A673 (cell line): ENCODE measurements at regions not wholly inside any gene's neighbourhood (a gene's known extent, or its start where the extent isn't known, plus 50 kb on each side); places are given as distances from the start of the nearest gene placed in this dataset.

ENCODE experiments used
- BruUV-seq: library from RNA; stranded (reverse); fragments of 400-500 nt; replicated peaks from 2 replicates; lab custom pipeline; 2021; lab: Mats Ljungman, UMichigan
- CTCF ChIA-PET: fragments of 300-600 bp; sonication (Branson Sonifier 250); formaldehyde crosslinking; loops from one replicate; lab custom pipeline; 2022; ENCODE audit warnings: antibody characterized with exemption; lab: Charles Lee
- POLR2A ChIA-PET: fragments of 300-600 bp; sonication (Branson Sonifier 250); formaldehyde crosslinking; loops from one replicate; lab custom pipeline; 2022; ENCODE audit warnings: antibody characterized with exemption; ENCODE audit not compliant: low non-redundant PET; lab: Charles Lee
- DNase-seq: peaks from one replicate; pipeline ENCODE4 v3.0.0-alpha.2; 2015; ENCODE audit warnings: low spot score
- H3K27ac ChIP-seq: fragments of 200-600 bp; sonication (generic); 2 replicates; pipeline ENCODE4 v1.5.1; 2016; ENCODE audit warnings: mixed run types, low read depth, mild to moderate bottlenecking, mixed read lengths, antibody characterized with exemption, low read length; ENCODE audit not compliant: poor library complexity, severe bottlenecking
- H3K27me3 ChIP-seq: fragments of 200-600 bp; sonication (generic); replicated peaks from 2 replicates; pipeline ENCODE4 v1.6.1; 2017; ENCODE audit warnings: mixed run types, low read depth, mild to moderate bottlenecking, mixed read lengths, antibody characterized with exemption, low read length; ENCODE audit not compliant: insufficient read depth, poor library complexity
- H3K36me3 ChIP-seq: fragments of 200-600 bp; sonication (generic); 2 replicates; pipeline ENCODE4 v1.6.1; 2016; ENCODE audit warnings: mixed run types, mild to moderate bottlenecking, mixed read lengths, antibody characterized with exemption, low read length; ENCODE audit not compliant: insufficient read depth, poor library complexity, severe bottlenecking
- H3K4me1 ChIP-seq: fragments of 200-600 bp; sonication (generic); 2 replicates; pipeline ENCODE4 v1.6.1; 2017; ENCODE audit warnings: mixed run types, mild to moderate bottlenecking, mixed read lengths, antibody characterized with exemption, low read length; ENCODE audit not compliant: insufficient read depth, poor library complexity, severe bottlenecking
- H3K4me3 ChIP-seq: fragments of 200-600 bp; sonication (generic); 2 replicates; pipeline ENCODE4 v1.5.1; 2016; ENCODE audit warnings: low read depth, mixed run types, mild to moderate bottlenecking, mixed read lengths, low read length; ENCODE audit not compliant: poor library complexity, severe bottlenecking
- H3K9me3 ChIP-seq: fragments of 200-600 bp; sonication (generic); 2 replicates; pipeline ENCODE4 v1.6.1; 2016; ENCODE audit warnings: mixed run types, low read depth, mild to moderate bottlenecking, mixed read lengths, antibody characterized with exemption, low read length; ENCODE audit not compliant: poor library complexity, severe bottlenecking
- EZH2 ChIP-seq: fragments of 200-600 bp; sonication (generic); IDR thresholded peaks from 2 replicates; pipeline ENCODE4 v1.6.1; 2017; ENCODE audit warnings: borderline replicate concordance, low read depth, mild to moderate bottlenecking, mixed read lengths, antibody characterized with exemption, low read length; ENCODE audit not compliant: poor library complexity, severe bottlenecking
- intact Hi-C: fragments of 100-400 bp; cut with micrococcal nuclease; formaldehyde crosslinking; loops from one replicate; pipeline ENCODE4 v1.10.0; 2022; ENCODE audit not compliant: unreplicated experiment
- TF ChIP-seq, protein P1 (sequence below): fragments of 300-800, 200-600 bp; sonication (generic); conservative IDR thresholded peaks from 2 replicates; pipeline ENCODE4 v1.5.1; 2017; ENCODE audit warnings: low read depth, mild to moderate bottlenecking, antibody characterized with exemption, low read length, moderate library complexity, mixed read lengths

DNA sequence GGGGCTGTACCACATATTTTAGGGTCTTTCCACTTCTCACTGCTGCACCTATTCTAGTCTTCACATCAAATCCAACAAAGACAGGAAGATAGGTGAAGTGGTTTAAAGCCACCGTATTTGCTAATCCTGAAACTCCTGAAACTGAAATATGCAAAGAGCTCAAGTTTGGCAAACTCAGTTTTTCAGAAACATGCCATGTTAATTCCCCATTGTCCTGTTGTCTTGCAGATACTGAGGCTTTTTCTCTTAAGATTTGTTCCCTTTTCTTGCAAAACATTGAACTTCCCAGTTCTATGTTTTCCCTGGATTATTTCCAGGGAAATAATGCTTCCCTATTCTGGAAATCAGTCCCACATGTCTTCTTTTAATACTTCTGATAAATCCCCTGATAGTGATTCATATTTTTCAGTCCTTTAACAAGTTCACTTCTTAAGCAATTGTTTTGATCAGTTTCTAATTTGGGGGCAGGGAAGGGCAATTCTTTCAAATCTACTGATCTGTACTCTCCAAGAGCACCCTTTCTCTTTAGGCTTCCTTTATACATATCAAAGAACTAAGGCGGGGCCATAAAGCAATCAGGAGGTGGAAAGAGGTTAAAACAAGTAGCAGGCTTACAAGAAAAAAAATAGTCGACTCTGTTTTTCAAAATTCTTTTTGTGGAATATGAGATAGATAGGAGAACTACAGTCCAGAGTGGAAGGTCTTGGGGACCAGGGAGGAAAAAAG, 648.5 kb downstream of the BNC2 start:
- H3K9me3 ChIP-seq, result no peaks in the 10 kb centered on the region
- ChIA-PET CTCF (no interaction called here), POLR2A (no interaction called here)
- H3K4me3 ChIP-seq, result no peak overlapping the region
- no TSS peak for BruUV-seq
- no peak overlapping the region for H3K27ac ChIP-seq
- no peaks in the 10 kb centered on the region for H3K36me3 ChIP-seq
- TF ChIP-seq, protein P1, sequence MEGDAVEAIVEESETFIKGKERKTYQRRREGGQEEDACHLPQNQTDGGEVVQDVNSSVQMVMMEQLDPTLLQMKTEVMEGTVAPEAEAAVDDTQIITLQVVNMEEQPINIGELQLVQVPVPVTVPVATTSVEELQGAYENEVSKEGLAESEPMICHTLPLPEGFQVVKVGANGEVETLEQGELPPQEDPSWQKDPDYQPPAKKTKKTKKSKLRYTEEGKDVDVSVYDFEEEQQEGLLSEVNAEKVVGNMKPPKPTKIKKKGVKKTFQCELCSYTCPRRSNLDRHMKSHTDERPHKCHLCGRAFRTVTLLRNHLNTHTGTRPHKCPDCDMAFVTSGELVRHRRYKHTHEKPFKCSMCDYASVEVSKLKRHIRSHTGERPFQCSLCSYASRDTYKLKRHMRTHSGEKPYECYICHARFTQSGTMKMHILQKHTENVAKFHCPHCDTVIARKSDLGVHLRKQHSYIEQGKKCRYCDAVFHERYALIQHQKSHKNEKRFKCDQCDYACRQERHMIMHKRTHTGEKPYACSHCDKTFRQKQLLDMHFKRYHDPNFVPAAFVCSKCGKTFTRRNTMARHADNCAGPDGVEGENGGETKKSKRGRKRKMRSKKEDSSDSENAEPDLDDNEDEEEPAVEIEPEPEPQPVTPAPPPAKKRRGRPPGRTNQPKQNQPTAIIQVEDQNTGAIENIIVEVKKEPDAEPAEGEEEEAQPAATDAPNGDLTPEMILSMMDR, result no peak
- TF ChIP-seq EZH2, result no peak
- DNase-seq, result no peak
- H3K4me1 ChIP-seq, result no peaks in the 10 kb centered on the region
- H3K27me3 ChIP-seq, result no peaks in the 10 kb centered on the region
- intact Hi-C loops, result no loop called here

DNA sequence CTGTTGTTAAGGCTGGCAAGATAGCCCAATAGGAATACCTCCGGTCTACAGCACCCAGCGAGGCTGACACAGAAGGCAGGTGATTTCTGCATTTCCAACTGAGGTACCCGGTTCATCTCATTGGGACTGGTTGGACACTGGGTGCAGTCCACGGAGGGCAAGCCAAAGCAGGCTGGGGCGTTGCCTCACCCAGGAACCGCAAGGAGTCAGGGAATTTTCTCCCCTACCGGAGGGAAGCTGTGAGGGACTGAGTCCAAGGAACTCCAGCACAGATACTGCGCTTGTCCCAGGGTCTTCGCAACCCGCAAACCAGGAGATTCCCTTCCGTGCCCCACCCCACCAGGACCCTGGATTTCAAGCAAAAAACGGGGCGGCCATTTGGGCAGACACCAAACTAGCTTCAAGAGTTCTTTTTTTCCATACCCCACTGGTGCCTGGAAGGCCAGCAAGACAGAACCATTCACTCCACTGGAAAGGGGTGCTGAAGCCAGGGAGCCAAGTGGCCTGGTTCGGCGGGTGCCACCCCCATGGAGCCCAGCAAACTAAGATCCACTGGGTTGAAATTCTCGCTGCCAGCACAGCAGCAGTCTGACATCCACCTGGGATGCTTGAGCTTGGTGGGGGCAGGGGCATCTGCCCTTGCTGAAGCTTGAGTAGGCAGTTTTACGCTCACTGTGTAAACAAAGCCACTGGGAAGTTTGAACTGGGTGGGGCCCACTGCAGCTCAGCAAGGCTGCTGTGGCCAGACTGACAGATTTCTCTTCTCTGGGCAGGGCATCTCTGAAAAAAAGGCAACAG, 647.2 kb downstream of the BNC2 start:
- POLR2A ChIA-PET, result no interaction called here
- no peak overlapping the region for H3K4me3 ChIP-seq
- CTCF ChIA-PET, result no interaction called here

DNA sequence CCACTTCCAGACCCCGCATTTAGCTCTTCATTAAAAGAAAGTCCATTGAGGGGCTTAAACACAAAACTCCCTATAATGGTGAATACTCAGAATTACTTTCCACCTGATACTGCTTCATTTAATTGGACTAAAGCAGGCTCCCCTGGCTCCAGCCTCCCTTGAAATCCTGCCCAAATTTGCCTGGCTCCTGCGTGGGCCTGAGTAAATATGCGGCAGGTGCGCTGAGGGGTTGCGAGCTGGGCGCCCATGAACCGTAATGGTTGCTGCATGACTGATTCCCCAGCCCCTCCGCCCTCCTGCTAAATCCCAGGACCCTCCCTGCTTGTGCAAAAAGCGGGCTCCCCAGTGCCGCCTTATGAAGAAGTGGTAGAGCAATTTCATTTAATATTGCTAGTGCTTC, 639.7 kb downstream of the BNC2 start:
- TF ChIP-seq, protein P1, result no peak
- TF ChIP-seq EZH2, result no peak
- H3K36me3 ChIP-seq, result no peaks in the 10 kb centered on the region
- no peak overlapping the region for H3K4me3 ChIP-seq
- no peak for DNase-seq
- no peaks in the 10 kb centered on the region for H3K9me3 ChIP-seq
- no peaks in the 10 kb centered on the region for H3K27me3 ChIP-seq
- no peaks in the 10 kb centered on the region for H3K4me1 ChIP-seq
- BruUV-seq, result no TSS peak
- CTCF ChIA-PET, result no interaction called here
- POLR2A ChIA-PET, result no interaction called here
- intact Hi-C loops, result no loop called here
- no peak overlapping the region for H3K27ac ChIP-seq

More for the DNA sequence above, 647.2 kb downstream of the BNC2 start:
- BruUV-seq, result no TSS peak
- H3K27me3 ChIP-seq, result no peaks in the 10 kb centered on the region
- H3K9me3 ChIP-seq, result no peaks in the 10 kb centered on the region
- H3K36me3 ChIP-seq, result no peaks in the 10 kb centered on the region
- no peak overlapping the region for H3K27ac ChIP-seq
- no peaks in the 10 kb centered on the region for H3K4me1 ChIP-seq
- intact Hi-C loops, result no loop called here
- no peak for DNase-seq
- TF ChIP-seq, protein P1, result no peak
- no peak for TF ChIP-seq EZH2
